ENCODE measurements at regions not wholly inside any gene's neighbourhood (a gene's known extent, or its start where the extent isn't known, plus 50 kb on each side); places are given as distances from the start of the nearest gene placed in this dataset.

DNA sequence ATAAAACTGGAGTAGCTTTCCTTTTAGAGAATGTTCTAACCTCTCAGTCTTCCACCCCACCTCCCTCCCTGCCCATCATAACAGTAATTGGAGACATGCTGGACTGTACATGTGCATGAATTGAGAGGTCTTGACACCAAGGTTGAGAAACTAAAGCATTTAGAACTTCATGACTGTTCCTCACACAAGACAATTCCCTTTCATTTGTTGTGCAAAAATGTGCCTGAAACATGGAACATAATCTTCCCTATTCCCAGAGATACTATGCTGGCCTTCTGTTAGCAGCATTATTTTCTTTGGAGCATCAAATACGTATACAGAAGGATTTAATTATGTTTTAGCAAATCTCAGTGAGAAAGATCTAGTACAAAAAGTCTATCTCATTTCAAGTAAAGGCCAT is 97.5 kb upstream of the KCNE2 start:
- no peak overlapping the region for H3K4me3 ChIP-seq
- no peaks in the 10 kb centered on the region for H3K27me3 ChIP-seq
- H3K9me3 ChIP-seq (replicated peaks in 1 of 3): no peaks in the 10 kb centered on the region
- no peak for TF ChIP-seq POLR2A (IDR thresholded peaks at IDR 0.05)
- TF ChIP-seq, protein P1, sequence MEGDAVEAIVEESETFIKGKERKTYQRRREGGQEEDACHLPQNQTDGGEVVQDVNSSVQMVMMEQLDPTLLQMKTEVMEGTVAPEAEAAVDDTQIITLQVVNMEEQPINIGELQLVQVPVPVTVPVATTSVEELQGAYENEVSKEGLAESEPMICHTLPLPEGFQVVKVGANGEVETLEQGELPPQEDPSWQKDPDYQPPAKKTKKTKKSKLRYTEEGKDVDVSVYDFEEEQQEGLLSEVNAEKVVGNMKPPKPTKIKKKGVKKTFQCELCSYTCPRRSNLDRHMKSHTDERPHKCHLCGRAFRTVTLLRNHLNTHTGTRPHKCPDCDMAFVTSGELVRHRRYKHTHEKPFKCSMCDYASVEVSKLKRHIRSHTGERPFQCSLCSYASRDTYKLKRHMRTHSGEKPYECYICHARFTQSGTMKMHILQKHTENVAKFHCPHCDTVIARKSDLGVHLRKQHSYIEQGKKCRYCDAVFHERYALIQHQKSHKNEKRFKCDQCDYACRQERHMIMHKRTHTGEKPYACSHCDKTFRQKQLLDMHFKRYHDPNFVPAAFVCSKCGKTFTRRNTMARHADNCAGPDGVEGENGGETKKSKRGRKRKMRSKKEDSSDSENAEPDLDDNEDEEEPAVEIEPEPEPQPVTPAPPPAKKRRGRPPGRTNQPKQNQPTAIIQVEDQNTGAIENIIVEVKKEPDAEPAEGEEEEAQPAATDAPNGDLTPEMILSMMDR (IDR thresholded peaks at IDR 0.05): no peak
- no peaks in the 10 kb centered on the region for H3K36me3 ChIP-seq (replicated peaks in 1 of 2)
- no peaks in the 10 kb centered on the region for H3K4me1 ChIP-seq (replicated peaks in 1 of 2)
- WGBS, 4 donors: 85 to 97% (median 91%) methylated on average over 1 of the region's 1 CpG
- no peak for DNase-seq
- intact Hi-C loops (cut with DNase I): no loop called here
- no peak overlapping the region for H3K27ac ChIP-seq

DNA sequence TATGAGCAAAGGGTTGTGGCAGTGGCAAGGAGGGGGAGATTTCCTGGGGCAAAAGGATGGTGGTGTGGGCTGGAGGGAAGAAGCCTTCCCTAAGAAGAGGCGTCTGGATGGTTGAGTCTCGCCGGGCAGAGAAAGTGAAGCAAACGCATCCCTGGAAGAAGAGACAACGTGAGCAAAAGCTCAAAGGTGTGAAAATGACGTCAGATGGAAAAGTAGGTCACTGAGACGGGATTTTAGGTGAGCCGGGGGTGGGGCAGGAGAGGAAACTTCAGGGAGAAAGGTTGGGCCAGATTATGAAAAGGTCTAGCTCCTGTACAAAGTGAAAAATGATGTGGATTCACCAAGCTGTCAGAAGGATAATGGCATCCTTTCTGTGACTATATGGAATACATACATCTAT is 95.3 kb upstream of the KCNE2 start:
- H3K9me3 ChIP-seq (replicated peaks in 1 of 3): no peaks in the 10 kb centered on the region
- no peaks in the 10 kb centered on the region for H3K36me3 ChIP-seq (replicated peaks in 1 of 2)
- intact Hi-C loops (cut with DNase I): no loop called here
- H3K4me1 ChIP-seq (replicated peaks in 1 of 2): no peaks in the 10 kb centered on the region
- whole genome bisulfite sequencing, 4 donors: 71 to 82% (median 77%) methylated on average over 8 of the region's 8 CpGs
- H3K27me3 ChIP-seq: no peaks in the 10 kb centered on the region
- H3K27ac ChIP-seq: no peak overlapping the region
- H3K4me3 ChIP-seq: no peak overlapping the region
- TF ChIP-seq, protein P1 (IDR thresholded peaks at IDR 0.05): no peak
- no peak for TF ChIP-seq POLR2A (IDR thresholded peaks at IDR 0.05)
- DNase-seq: no peak

DNA sequence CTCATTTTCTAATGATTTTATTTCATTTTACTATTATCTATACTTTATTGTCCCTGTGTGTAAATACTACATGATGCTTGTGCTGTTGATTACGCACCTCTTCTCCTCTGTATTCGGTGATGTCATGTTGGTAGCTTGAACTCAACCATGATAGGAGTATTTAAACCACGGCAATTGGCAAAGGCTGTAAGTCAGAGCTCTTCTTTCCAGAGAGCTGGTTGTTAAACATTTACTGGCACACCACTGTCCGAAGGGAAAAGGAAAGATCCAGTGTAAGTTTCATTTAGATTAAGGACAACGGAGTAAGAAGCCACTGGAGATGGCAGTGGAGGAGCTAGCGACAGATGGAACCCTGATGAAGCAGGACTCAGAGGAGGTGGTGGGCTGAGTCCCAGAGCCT is 93.4 kb upstream of the KCNE2 start:
- H3K4me3 ChIP-seq: no peak overlapping the region
- WGBS, 4 donors: 92 to 94% (median 93%) methylated on average over 6 of the region's 6 CpGs
- no peaks in the 10 kb centered on the region for H3K4me1 ChIP-seq (replicated peaks in 1 of 2)
- H3K36me3 ChIP-seq (replicated peaks in 1 of 2): no peaks in the 10 kb centered on the region
- no peaks in the 10 kb centered on the region for H3K9me3 ChIP-seq (replicated peaks in 1 of 3)
- no peaks in the 10 kb centered on the region for H3K27me3 ChIP-seq
- intact Hi-C loops (cut with DNase I): no loop called here
- no peak overlapping the region for H3K27ac ChIP-seq
- no peak for DNase-seq
- TF ChIP-seq, protein P1 (IDR thresholded peaks at IDR 0.05): no peak

DNA sequence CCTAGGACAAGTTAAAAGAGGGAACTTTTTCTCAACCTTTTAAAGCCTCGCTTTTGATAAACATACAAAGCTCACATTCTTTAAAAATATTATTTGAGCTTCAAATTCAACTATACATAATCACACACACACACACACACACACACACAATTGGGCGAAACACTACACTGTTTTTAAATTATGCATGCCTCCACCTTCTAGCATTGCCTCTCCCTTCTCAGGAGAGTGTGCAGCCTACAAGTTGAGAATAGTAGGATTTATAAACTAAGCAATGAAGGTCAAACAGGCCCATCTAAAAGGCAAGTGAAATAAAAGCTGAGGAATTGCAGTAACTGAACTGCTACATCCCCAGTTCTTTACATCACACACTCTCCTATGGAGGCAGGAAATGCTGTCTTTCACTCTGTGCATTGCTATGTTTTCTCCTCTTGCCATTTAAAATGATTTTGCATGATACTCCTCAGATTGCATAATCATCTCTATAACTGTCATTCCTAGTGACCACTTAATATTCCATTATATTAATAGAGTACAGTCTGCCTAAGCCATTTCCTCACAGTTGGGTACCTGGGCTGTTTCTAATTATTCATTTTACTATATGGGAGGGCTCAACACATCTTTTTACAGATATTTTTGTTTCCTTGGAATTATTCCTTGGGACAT is 92.5 kb upstream of the KCNE2 start:
- no peak overlapping the region for H3K27ac ChIP-seq
- H3K27me3 ChIP-seq: no peaks in the 10 kb centered on the region
- WGBS, 4 donors: 90 to 94% (median 93%) methylated on average over 2 of the region's 2 CpGs
- intact Hi-C loops (cut with DNase I): no loop called here
- no peaks in the 10 kb centered on the region for H3K36me3 ChIP-seq (replicated peaks in 1 of 2)
- H3K4me3 ChIP-seq: no peak overlapping the region
- no peak for DNase-seq
- no peaks in the 10 kb centered on the region for H3K9me3 ChIP-seq (replicated peaks in 1 of 3)
- TF ChIP-seq, protein P1 (IDR thresholded peaks at IDR 0.05): no peak
- TF ChIP-seq POLR2A (IDR thresholded peaks at IDR 0.05): no peak
- H3K4me1 ChIP-seq (replicated peaks in 1 of 2): no peaks in the 10 kb centered on the region
